Stomach (tissue), 4 donors: ENCODE measurements at regions not wholly inside any gene's neighbourhood (a gene's known extent, or its start where the extent isn't known, plus 50 kb on each side); places are given as distances from the start of the nearest gene placed in this dataset.

Experiments
- EP300 ChIP-seq: sonication (generic); formaldehyde crosslinking; IDR thresholded peaks from one replicate; pipeline ENCODE4 v1.6.1; 2017; ENCODE audit warnings: antibody characterized with exemption
- POLR2A ChIP-seq, 4 donors: fragments of 450-650 bp; IDR thresholded peaks; one replicate each; pipeline ENCODE4 v1.6.1; 2016; ENCODE audit warnings: antibody characterized with exemption in 4 of 4, control low read depth in 2 of 4, mild to moderate bottlenecking in 1 of 4, moderate library complexity in 1 of 4
- POLR2AphosphoS5 ChIP-seq, 3 donors: sonication (generic); formaldehyde crosslinking; IDR thresholded peaks; one replicate each; pipeline ENCODE4 v1.6.1; 2016; ENCODE audit warnings: antibody characterized with exemption in 3 of 3
- TF ChIP-seq, protein P1 (sequence below), 7 experiments: fragments of 450-650 bp in 4 of 7; fragments of 200-600 bp in 3 of 7; sonication (generic) in 3 of 7; IDR thresholded peaks; one replicate each; pipeline ENCODE4 v1.5.1; 2016 to 2019; ENCODE audit warnings: antibody characterized with exemption in 7 of 7, control low read depth in 2 of 7, mild to moderate bottlenecking in 1 of 7

DNA sequence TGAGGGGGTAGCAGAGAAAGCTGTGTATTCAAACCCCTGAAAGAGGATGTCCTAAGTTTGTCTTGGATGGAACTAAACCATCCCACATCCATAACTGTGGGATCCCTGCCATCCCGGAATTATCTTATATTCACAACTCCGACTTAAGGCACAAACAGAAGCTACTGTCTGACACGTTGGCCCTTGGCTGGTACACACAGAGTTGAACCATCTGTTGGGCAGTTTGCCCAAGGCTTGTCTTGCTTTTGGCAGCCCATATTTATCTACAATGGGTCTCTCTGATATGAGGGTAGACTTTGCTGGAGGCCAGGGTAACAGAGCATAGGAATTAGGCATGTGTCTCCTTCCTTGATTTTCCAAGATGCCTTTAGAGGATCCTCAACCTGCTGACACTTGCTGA is 116.6 kb upstream of the PROKR2 start:
- TF ChIP-seq, protein P1, sequence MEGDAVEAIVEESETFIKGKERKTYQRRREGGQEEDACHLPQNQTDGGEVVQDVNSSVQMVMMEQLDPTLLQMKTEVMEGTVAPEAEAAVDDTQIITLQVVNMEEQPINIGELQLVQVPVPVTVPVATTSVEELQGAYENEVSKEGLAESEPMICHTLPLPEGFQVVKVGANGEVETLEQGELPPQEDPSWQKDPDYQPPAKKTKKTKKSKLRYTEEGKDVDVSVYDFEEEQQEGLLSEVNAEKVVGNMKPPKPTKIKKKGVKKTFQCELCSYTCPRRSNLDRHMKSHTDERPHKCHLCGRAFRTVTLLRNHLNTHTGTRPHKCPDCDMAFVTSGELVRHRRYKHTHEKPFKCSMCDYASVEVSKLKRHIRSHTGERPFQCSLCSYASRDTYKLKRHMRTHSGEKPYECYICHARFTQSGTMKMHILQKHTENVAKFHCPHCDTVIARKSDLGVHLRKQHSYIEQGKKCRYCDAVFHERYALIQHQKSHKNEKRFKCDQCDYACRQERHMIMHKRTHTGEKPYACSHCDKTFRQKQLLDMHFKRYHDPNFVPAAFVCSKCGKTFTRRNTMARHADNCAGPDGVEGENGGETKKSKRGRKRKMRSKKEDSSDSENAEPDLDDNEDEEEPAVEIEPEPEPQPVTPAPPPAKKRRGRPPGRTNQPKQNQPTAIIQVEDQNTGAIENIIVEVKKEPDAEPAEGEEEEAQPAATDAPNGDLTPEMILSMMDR (IDR thresholded peaks at IDR 0.05), result no peak
- TF ChIP-seq POLR2A (IDR thresholded peaks at IDR 0.05) (no peak), POLR2AphosphoS5 (IDR thresholded peaks at IDR 0.05) (no peak), EP300 (no peak)
